GM12864 (cell line): ENCODE measurements at regions not wholly inside any gene's neighbourhood (a gene's known extent, or its start where the extent isn't known, plus 50 kb on each side); places are given as distances from the start of the nearest gene placed in this dataset.
"Not testable (repeated sequence)": the region's sequence is repeated elsewhere in the genome, so short reads cannot be mapped to it uniquely, and the experiment has no call there.

Experiments
- DNase-seq: peaks from one replicate; pipeline ENCODE4 v3.0.0-alpha.2; 2011; ENCODE audit warnings: low read depth
- H3K4me3 ChIP-seq: 2 replicates; pipeline ENCODE4 v1.5.1; 2011; ENCODE audit warnings: mild to moderate bottlenecking, low read depth, low read length, control low read depth
- TF ChIP-seq, protein P1 (sequence below): IDR thresholded peaks from 2 replicates; pipeline ENCODE4 v1.5.1; 2011; ENCODE audit warnings: low read depth, mild to moderate bottlenecking, moderate library complexity, low read length, control low read depth, inconsistent platforms; ENCODE audit errors: missing control alignments

DNA sequence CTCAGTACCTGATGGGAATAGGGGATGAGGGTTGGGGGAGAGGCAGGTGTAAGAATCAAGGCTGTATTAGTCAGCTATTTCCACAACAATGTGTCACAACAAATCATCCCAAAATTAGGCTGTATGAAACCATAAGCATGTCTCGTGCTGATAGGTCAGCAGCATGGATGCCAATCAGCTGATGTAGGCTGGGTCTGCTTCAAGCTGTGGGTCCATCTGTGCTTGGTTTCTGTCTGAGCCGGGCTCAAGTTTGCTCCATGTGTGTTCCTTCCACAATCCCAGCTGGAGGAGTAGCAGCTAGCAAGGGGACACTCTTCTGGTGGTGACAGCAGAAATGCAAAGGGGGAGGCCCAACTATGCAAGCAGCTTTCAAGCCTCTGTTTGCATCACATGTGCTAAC, 97.9 kb upstream of the ZNF746 start:
- no peak overlapping the region for H3K4me3 ChIP-seq
- no peak for DNase-seq
- TF ChIP-seq, protein P1, sequence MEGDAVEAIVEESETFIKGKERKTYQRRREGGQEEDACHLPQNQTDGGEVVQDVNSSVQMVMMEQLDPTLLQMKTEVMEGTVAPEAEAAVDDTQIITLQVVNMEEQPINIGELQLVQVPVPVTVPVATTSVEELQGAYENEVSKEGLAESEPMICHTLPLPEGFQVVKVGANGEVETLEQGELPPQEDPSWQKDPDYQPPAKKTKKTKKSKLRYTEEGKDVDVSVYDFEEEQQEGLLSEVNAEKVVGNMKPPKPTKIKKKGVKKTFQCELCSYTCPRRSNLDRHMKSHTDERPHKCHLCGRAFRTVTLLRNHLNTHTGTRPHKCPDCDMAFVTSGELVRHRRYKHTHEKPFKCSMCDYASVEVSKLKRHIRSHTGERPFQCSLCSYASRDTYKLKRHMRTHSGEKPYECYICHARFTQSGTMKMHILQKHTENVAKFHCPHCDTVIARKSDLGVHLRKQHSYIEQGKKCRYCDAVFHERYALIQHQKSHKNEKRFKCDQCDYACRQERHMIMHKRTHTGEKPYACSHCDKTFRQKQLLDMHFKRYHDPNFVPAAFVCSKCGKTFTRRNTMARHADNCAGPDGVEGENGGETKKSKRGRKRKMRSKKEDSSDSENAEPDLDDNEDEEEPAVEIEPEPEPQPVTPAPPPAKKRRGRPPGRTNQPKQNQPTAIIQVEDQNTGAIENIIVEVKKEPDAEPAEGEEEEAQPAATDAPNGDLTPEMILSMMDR = no peak

DNA sequence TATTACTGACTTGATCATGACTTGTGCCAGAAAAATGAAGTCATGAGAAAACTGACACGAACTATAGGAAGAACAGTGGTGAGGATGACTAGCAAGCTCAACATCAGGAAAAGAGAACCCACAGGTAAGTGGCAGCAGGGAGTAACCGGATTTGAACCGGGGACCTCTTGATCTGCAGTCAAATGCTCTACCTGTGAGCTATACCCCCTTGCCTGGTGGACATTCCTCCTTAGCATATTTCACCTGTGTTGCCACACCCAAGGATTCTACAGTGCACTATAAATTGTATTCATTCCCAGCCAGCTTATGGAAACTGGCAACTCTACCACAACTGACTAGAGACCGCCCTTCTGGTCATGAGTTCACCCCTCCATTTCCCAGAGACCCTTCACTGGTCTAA, 97.5 kb upstream of the ZNF746 start:
- no peak for DNase-seq
- TF ChIP-seq, protein P1 = no peak
- H3K4me3 ChIP-seq = no peak overlapping the region

DNA sequence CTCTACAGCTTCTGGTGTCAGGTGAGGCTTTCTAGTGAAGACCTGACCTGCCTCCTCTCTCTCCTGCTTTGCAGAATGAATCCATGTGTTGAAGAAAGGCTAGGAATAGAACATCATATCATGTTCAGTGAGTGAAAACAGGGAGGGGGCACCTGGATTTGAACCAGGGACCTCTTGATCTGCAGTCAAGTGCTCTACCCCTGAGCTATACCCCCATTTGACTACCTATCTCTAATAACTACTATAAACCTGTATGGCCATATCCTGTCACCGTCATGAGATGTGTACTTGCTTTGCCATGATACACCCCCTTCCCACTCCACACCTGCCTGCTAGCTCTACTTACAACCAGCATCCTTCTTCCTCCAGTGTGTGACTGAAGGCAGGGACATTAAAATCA, 91.3 kb upstream of the ZNF746 start:
- no peak for DNase-seq
- TF ChIP-seq, protein P1 = no peak
- H3K4me3 ChIP-seq = no peak overlapping the region

DNA sequence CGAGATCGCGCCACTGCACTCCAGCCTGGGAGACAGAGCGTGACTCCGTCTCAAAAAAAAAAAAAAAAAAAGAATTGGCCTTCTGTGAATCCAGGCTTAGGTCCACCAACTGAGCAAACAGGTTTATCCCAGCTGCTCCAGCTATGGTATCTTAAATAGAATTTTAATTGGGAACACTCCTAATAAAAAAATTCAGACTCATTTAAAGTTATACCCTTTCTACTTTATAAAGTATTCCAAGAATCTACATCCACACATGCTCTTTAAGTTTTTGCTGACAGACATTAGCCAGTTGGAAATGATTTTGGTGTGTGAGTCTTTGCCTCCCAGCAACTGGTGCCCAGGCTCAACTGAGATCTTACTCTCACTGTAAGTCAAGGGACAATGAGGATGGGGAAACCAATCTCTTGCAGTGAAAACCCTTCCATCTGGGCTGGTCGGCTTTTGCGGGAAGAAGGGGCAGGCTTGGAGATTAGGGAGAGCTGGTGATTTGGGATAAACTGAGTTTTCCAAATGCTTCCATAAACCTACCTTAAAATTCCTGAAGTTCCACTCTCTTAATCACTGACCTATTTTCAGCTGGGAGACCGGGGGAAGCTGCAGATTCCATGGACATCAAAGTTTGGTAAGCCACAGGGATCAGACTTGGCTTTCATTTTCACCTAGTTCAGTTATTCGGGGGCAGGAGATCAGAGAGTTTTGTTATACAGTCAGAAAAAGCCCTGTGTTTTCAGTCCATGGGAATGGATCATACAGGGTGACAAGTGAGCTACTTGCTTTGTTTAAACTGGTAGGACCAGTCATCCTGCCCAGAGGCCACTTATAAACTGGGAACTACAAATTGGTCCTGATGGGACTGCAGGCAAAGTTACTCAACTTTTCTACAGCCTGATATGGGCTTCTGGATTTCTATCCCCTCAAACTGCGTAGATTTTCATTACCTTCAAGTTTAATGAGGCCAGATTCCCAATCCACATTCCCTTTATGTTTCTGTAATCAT, 89.3 kb upstream of the ZNF746 start:
- H3K4me3 ChIP-seq = no peak overlapping the region
- no peak for DNase-seq
- TF ChIP-seq, protein P1 = no peak

DNA sequence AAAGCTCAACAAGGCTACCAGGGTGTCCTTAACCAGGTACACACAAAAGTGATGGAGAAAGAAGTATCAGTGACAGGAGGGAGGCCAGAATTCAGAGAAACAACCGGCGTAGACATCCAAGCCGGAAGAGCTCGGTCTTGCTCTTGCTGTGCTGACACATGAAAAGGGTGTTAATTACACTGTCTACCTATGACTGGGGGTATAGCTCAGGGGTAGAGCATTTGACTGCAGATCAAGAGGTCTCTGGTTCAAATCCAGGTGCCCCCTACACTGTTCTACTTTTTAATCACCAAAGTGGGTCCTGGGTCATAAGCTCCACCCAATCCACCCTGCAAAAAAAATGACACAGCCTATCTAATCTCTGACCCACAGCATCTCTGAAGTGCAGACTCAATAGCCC, 86.9 kb upstream of the ZNF746 start:
- no peak overlapping the region for H3K4me3 ChIP-seq
- no peak for DNase-seq
- TF ChIP-seq, protein P1 = no peak

DNA sequence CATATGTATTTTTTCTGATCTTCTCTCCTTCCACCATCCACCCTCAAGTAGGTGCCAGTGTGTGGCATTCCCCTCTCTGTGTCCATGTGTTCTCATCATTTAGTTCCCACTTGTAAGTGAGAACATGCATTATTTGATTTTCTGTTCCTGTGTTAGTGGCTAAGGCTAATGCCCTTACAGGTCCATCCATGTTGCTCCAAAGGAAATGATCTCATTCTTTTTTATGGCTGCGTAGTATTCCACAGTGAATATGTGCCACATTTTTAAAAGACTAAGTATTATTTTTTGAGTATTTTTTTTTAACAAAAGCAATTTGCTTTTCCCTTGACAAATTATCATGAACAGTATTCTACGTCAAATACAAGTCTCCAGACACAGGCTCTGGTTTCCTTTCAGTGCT, 86.4 kb upstream of the ZNF746 start:
- no peak for DNase-seq
- TF ChIP-seq, protein P1 = no peak
- no peak overlapping the region for H3K4me3 ChIP-seq

DNA sequence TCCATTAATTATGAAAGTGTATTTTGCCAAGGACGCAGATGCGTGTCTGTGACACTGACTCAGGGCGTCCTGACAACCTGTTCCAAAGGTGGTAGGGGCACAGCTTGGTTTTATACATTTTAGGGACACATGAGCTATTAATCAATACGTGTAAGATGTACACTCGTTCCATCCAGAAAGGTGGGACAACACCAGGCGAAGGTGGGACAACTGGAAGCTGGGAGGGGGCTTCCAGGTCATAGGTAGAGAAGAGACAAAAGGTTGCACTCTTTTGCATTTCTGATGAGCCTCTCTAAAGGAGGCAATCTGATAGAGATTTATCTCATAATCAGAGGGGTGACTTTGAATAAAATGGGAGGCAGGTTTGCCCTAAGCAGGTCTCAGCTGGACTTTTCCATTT, 82.7 kb upstream of the ZNF746 start:
- H3K4me3 ChIP-seq = no peak overlapping the region
- DNase-seq = no peak
- TF ChIP-seq, protein P1 = no peak

DNA sequence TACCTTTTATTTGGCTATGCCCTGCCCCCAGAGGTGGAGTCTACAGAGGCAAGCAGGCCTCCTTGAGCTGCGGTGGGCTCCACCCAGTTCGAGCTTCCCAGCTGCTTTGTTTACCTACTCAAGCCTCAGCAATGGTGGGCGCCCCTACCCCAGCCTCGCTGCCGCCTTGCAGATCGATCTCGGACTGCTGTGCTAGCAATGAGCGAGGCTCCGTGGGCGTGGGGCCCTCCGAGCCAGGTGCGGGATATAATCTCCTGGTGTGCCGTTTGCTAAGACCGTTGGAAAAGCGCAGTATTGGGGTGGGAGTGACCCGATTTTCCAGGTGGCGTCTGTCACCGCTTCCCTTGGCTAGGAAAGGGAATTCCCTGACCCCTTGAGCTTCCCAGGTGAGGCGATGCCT, 81.8 kb upstream of the ZNF746 start:
- not testable (repeated sequence) for H3K4me3 ChIP-seq, DNase-seq

DNA sequence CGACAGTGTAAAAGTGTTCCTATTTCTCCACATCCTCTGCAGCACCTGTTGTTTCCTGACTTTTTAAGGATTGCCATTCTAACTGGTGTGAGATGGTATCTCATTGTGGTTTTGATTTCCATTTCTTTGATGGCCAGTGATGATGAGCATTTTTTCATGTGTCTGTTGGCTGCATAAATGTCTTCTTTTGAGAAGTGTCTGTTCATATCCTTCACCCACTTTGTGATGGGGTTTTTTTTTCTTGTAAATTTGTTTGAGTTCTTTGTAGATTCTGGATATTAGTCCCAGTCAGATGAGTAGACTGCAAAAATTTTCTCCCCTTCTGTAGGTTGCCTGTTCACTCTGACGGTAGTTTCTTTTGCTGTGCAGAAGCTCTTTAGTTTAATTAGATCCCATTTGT, 76.8 kb upstream of the ZNF746 start:
- not testable (repeated sequence) for DNase-seq, H3K4me3 ChIP-seq
